ENCODE measurements at regions not wholly inside any gene's neighbourhood (a gene's known extent, or its start where the extent isn't known, plus 50 kb on each side); places are given as distances from the start of the nearest gene placed in this dataset.
"Not testable (repeated sequence)": the region's sequence is repeated elsewhere in the genome, so short reads cannot be mapped to it uniquely, and the experiment has no call there.

GRCh38 chr4:187088070-187088799 lies 364.6 kb upstream of the FAT1 start:
- ChIA-PET POLR2A (no interaction called here), CTCF (no interaction called here)
- no peaks in the 10 kb centered on the region for H3K27me3 ChIP-seq (ENCODE audit: control insufficient read depth in 1 of 2, insufficient read depth in 2 of 2, low read length in 2 of 2)
- H3K36me3 ChIP-seq (ENCODE audit: insufficient read depth, low read length) = no peaks in the 10 kb centered on the region
- peaks cover 5% of the 10 kb centered on the region for H3K9me3 Mint-ChIP-seq
- H3K27ac ChIP-seq (ENCODE audit: low read depth in 1 of 2, low read length in 2 of 2) = no peak overlapping the region
- peaks cover 0 to 12% of the 10 kb centered on the region in 2 experiments for H3K9me3 ChIP-seq (ENCODE audit: control insufficient read depth in 1 of 2, insufficient read depth in 1 of 2, low read length in 2 of 2)
- no peak overlapping the region for H3K4me3 ChIP-seq (ENCODE audit: low read length)
- H3K4me1 ChIP-seq (ENCODE audit: insufficient read depth, low read length) = no peaks in the 10 kb centered on the region
- no peak overlapping the region for H3K27ac Mint-ChIP-seq
- DNase-seq = no peak
- TF ChIP-seq CTCF (IDR thresholded peaks at IDR 0.05) = no peak
- no peaks in the 10 kb centered on the region for H3K27me3 Mint-ChIP-seq
- intact Hi-C loops (cut with DNase I, micrococcal nuclease) = no loop called here
- no peak for ATAC-seq (ENCODE audit: poor library complexity)
- H3K4me3 Mint-ChIP-seq = no peak overlapping the region
- no peaks in the 10 kb centered on the region for H3K36me3 Mint-ChIP-seq (ENCODE audit: low read depth)
- H3K4me1 Mint-ChIP-seq (ENCODE audit: low read depth) = no peaks in the 10 kb centered on the region

GRCh38 chr4:187090401-187090800 lies 366.7 kb upstream of the FAT1 start:
- CTCF ChIA-PET = no interaction called here
- no peaks in the 10 kb centered on the region for H3K4me1 Mint-ChIP-seq (ENCODE audit: low read depth)
- no peak for ATAC-seq (ENCODE audit: poor library complexity)

GRCh38 chr4:187090832-187091231 lies 367.2 kb upstream of the FAT1 start:
- CTCF ChIA-PET; H3K4me3 Mint-ChIP-seq; H3K27me3 ChIP-seq (ENCODE audit: control insufficient read depth in 1 of 2, insufficient read depth in 2 of 2, low read length in 2 of 2); ATAC-seq (ENCODE audit: poor library complexity); H3K27me3 Mint-ChIP-seq; H3K36me3 ChIP-seq (ENCODE audit: insufficient read depth, low read length); H3K4me3 ChIP-seq (ENCODE audit: low read length); DNase-seq; intact Hi-C loops (cut with DNase I, micrococcal nuclease); H3K36me3 Mint-ChIP-seq (ENCODE audit: low read depth); H3K27ac ChIP-seq (ENCODE audit: low read depth in 1 of 2, low read length in 2 of 2); H3K9me3 Mint-ChIP-seq; H3K4me1 ChIP-seq (ENCODE audit: insufficient read depth, low read length); POLR2A ChIA-PET; H3K4me1 Mint-ChIP-seq (ENCODE audit: low read depth); H3K27ac Mint-ChIP-seq: not testable (repeated sequence)
- H3K9me3 ChIP-seq (ENCODE audit: control insufficient read depth in 1 of 2, insufficient read depth in 1 of 2, low read length in 2 of 2) = peaks cover 0 to 15% of the 10 kb centered on the region in 2 experiments

More at GRCh38 chr4:187090401-187090800, 366.7 kb upstream of the FAT1 start:
- no peak overlapping the region for H3K27ac ChIP-seq (ENCODE audit: low read depth in 1 of 2, low read length in 2 of 2)
- intact Hi-C loops (cut with DNase I, micrococcal nuclease) = no loop called here
- H3K9me3 ChIP-seq (ENCODE audit: control insufficient read depth in 1 of 2, insufficient read depth in 1 of 2, low read length in 2 of 2) = peaks cover 0 to 15% of the 10 kb centered on the region in 2 experiments
- H3K4me3 Mint-ChIP-seq = no peak overlapping the region
- no peak overlapping the region for H3K27ac Mint-ChIP-seq
- no peaks in the 10 kb centered on the region for H3K27me3 Mint-ChIP-seq
- H3K36me3 Mint-ChIP-seq (ENCODE audit: low read depth) = no peaks in the 10 kb centered on the region
- POLR2A ChIA-PET = no interaction called here
- H3K4me3 ChIP-seq (ENCODE audit: low read length) = no peak overlapping the region
- no peaks in the 10 kb centered on the region for H3K36me3 ChIP-seq (ENCODE audit: insufficient read depth, low read length)
- H3K27me3 ChIP-seq (ENCODE audit: control insufficient read depth in 1 of 2, insufficient read depth in 2 of 2, low read length in 2 of 2) = no peaks in the 10 kb centered on the region
- H3K9me3 Mint-ChIP-seq = peaks cover 5% of the 10 kb centered on the region
- H3K4me1 ChIP-seq (ENCODE audit: insufficient read depth, low read length) = no peaks in the 10 kb centered on the region
- no peak for DNase-seq
- TF ChIP-seq CTCF (IDR thresholded peaks at IDR 0.05) = no peak

- H3K4me1 Mint-ChIP-seq (ENCODE audit: low read depth) = no peaks in the 10 kb centered on the region
- peaks cover 4% of the 10 kb centered on the region for H3K9me3 Mint-ChIP-seq
- H3K27ac Mint-ChIP-seq = no peak overlapping the region
- Histone ChIP-seq H3K4me1 (ENCODE audit: insufficient read depth, low read length) (no peaks in the 10 kb centered on the region), H3K36me3 (ENCODE audit: insufficient read depth, low read length) (no peaks in the 10 kb centered on the region), H3K27ac (ENCODE audit: low read depth in 1 of 2, low read length in 2 of 2) (no peak overlapping the region), H3K27me3 (ENCODE audit: control insufficient read depth in 1 of 2, insufficient read depth in 2 of 2, low read length in 2 of 2) (no peaks in the 10 kb centered on the region), H3K4me3 (ENCODE audit: low read length) (no peak overlapping the region), H3K9me3 (ENCODE audit: control insufficient read depth in 1 of 2, insufficient read depth in 1 of 2, low read length in 2 of 2) (peaks cover 0 to 11% of the 10 kb centered on the region in 2 experiments)
- ChIA-PET CTCF (no interaction called here), POLR2A (no interaction called here)
- H3K36me3 Mint-ChIP-seq (ENCODE audit: low read depth) = no peaks in the 10 kb centered on the region
- H3K4me3 Mint-ChIP-seq = no peak overlapping the region
- intact Hi-C loops (cut with DNase I, micrococcal nuclease) = no loop called here
- ATAC-seq (ENCODE audit: poor library complexity) = no peak
- TF ChIP-seq CTCF (IDR thresholded peaks at IDR 0.05) = no peak
- DNase-seq = no peak
- H3K27me3 Mint-ChIP-seq = no peaks in the 10 kb centered on the region
These were observed 370.5 kb upstream of the FAT1 start for GRCh38 chr4:187094144-187094543.
